ENCODE measurements at regions not wholly inside any gene's neighbourhood (a gene's known extent, or its start where the extent isn't known, plus 50 kb on each side); places are given as distances from the start of the nearest gene placed in this dataset.

DNA sequence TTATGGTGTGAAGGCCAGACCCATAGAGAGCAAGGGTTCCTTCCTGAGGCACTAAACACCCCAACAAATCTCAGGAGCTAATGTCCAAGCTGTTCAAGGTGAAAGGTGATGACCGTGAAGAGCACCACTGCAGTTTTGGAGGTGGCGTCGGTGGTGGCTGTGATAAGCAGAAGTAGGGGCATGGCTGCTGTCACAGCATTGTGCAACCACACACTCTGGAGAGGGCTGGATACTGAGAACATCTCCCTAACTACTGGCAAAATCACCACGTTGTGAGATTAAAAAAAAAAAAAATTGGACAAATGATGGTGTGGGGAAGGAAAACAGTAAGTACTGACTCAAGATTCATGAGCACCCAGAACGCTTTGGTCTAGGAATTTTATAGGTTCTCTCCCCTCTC, 156.5 kb downstream of the PJA2 start:
- TF ChIP-seq POLR2AphosphoS5 (IDR thresholded peaks at IDR 0.05; ENCODE audit: insufficient read depth, low read depth, low read length) (no peak), POLR2A (IDR thresholded peaks at IDR 0.05; ENCODE audit: low read depth, low read length) (no peak), JUN (IDR thresholded peaks at IDR 0.05; ENCODE audit: borderline replicate concordance, insufficient read depth, insufficient read length, low read depth) (no peak), EZH2 (IDR thresholded peaks at IDR 0.05; ENCODE audit: borderline replicate concordance, low read depth, low read length, severe bottlenecking) (no peak)
- TF ChIP-seq, protein P1, sequence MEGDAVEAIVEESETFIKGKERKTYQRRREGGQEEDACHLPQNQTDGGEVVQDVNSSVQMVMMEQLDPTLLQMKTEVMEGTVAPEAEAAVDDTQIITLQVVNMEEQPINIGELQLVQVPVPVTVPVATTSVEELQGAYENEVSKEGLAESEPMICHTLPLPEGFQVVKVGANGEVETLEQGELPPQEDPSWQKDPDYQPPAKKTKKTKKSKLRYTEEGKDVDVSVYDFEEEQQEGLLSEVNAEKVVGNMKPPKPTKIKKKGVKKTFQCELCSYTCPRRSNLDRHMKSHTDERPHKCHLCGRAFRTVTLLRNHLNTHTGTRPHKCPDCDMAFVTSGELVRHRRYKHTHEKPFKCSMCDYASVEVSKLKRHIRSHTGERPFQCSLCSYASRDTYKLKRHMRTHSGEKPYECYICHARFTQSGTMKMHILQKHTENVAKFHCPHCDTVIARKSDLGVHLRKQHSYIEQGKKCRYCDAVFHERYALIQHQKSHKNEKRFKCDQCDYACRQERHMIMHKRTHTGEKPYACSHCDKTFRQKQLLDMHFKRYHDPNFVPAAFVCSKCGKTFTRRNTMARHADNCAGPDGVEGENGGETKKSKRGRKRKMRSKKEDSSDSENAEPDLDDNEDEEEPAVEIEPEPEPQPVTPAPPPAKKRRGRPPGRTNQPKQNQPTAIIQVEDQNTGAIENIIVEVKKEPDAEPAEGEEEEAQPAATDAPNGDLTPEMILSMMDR (IDR thresholded peaks at IDR 0.05; ENCODE audit: extremely low read depth in 1 of 2, insufficient read depth in 1 of 2, low read depth in 1 of 2, low read length in 2 of 2) = no peak
